HepG2 (cell line): ENCODE measurements at regions not wholly inside any gene's neighbourhood (a gene's known extent, or its start where the extent isn't known, plus 50 kb on each side); places are given as distances from the start of the nearest gene placed in this dataset.

Experiments used
- ATAC-seq: fragments of 200-7000 bp; cut with Tn5 transposase; 3 replicates; pipeline ENCODE4 v1.9.1; 2020; ENCODE audit warnings: mild to moderate bottlenecking, moderate library complexity
- BruUV-seq: library from RNA; stranded (reverse); fragments of 400-500 nt; replicated peaks from 2 replicates; lab custom pipeline; 2021; lab: Mats Ljungman, UMichigan
- CTCF ChIA-PET: fragments of 300-600 bp; formaldehyde crosslinking; extraction: SDS; loops from one replicate; lab custom pipeline; 2021; ENCODE audit warnings: low total read pairs, inconsistent platforms, low intra/inter-chr PET ratio; lab: Yijun Ruan, JAX
- POLR2A ChIA-PET: fragments of 350-600 bp; sonication (Branson Sonifier 250); formaldehyde crosslinking; loops from one replicate; lab custom pipeline; 2020; ENCODE audit warnings: antibody characterized with exemption, inconsistent platforms; lab: Yijun Ruan, JAX
- DNase-seq: peaks from one replicate; pipeline ENCODE4 v3.0.0-alpha.2; 2015; ENCODE audit warnings: low spot score
- FAIRE-seq: peaks from 3 replicates; lab custom pipeline; 2011; peaks lifted over from hg19 to GRCh38; lab: Jason Lieb, UNC
- H2AFZ ChIP-seq: one replicate; pipeline ENCODE4 v1.6.1; 2011; ENCODE audit warnings: low read length, inconsistent platforms
- H3K27ac ChIP-seq: fragments of 300-600 bp; 3 replicates; pipeline ENCODE4 v1.8.0; 2011; ENCODE audit warnings: mixed run types, mild to moderate bottlenecking, mixed read lengths, low read length, inconsistent platforms; ENCODE audit not compliant: insufficient read depth; ENCODE audit errors: extremely low read length
- H3K27me3 ChIP-seq, 2 experiments: fragments of 200-600 bp in 1 of 2; 2 replicates in 1 of 2; 3 replicates in 1 of 2; pipeline versions ENCODE4 v1.6.0 to v1.8.0; 2011; ENCODE audit warnings: low read length in 2 of 2, mild to moderate bottlenecking in 2 of 2, moderate library complexity in 2 of 2, inconsistent platforms in 1 of 2; ENCODE audit not compliant: insufficient read depth in 2 of 2, control insufficient read depth in 1 of 2
- H3K36me3 ChIP-seq, 2 experiments: fragments of 200-600 bp in 1 of 2; replicated peaks in 1 of 2; 2 replicates in 1 of 2; 3 replicates in 1 of 2; pipeline versions ENCODE4 v1.5.1 to v1.8.0; 2011; ENCODE audit warnings: low read length in 2 of 2, inconsistent platforms in 1 of 2; ENCODE audit not compliant: insufficient read depth in 2 of 2, control insufficient read depth in 1 of 2
- H3K4me1 ChIP-seq: 2 replicates; pipeline ENCODE4 v1.5.1; 2012; ENCODE audit warnings: low read length, inconsistent platforms; ENCODE audit not compliant: insufficient read depth
- H3K4me2 ChIP-seq: 2 replicates; pipeline ENCODE4 v1.6.0; 2011; ENCODE audit warnings: low read depth, low read length, inconsistent platforms
- H3K4me3 ChIP-seq, 3 experiments: fragments of 200-600 bp in 1 of 3; sonication (generic), shearing (Covaris generic) in 1 of 3; replicated peaks in 1 of 3; 2 replicates each; pipeline ENCODE4 v1.5.1; 2011 to 2016; ENCODE audit warnings: low read length in 3 of 3, inconsistent platforms in 2 of 3, low read depth in 2 of 3, mild to moderate bottlenecking in 2 of 3, control low read depth in 1 of 3, mixed read lengths in 1 of 3; ENCODE audit not compliant: insufficient read depth in 1 of 3
- H3K79me2 ChIP-seq: one replicate; pipeline ENCODE4 v1.6.1; 2011; ENCODE audit warnings: low read length, inconsistent platforms; ENCODE audit not compliant: insufficient read depth
- H3K9ac ChIP-seq: 2 replicates; pipeline ENCODE4 v1.6.0; 2011; ENCODE audit warnings: mild to moderate bottlenecking, low read depth, low read length, inconsistent platforms; ENCODE audit not compliant: insufficient read depth
- H3K9me3 ChIP-seq: 2 replicates; pipeline ENCODE4 v1.5.1; 2012; ENCODE audit warnings: mild to moderate bottlenecking, low read length
- H4K20me1 ChIP-seq: 2 replicates; pipeline ENCODE4 v1.6.0; 2011; ENCODE audit warnings: inconsistent platforms, mild to moderate bottlenecking, low read length, moderate library complexity; ENCODE audit not compliant: insufficient read depth
- AHDC1 ChIP-seq: sonication (generic); formaldehyde crosslinking; IDR thresholded peaks from 2 replicates; pipeline ENCODE4 v1.5.1; 2020; ENCODE audit warnings: mild to moderate bottlenecking, missing genetic modification reagents, borderline replicate concordance
- HOXA5 ChIP-seq: sonication (generic); formaldehyde crosslinking; IDR thresholded peaks from 2 replicates; pipeline ENCODE4 v1.4.0; 2020; ENCODE audit warnings: missing genetic modification reagents
- IRF1 ChIP-seq: sonication (generic); formaldehyde crosslinking; IDR thresholded peaks from 2 replicates; pipeline ENCODE4 v1.4.0; 2020; ENCODE audit warnings: low read depth, mild to moderate bottlenecking, missing genetic modification reagents
- MED13 ChIP-seq: sonication (generic); formaldehyde crosslinking; IDR thresholded peaks from 2 replicates; pipeline ENCODE4 v1.5.0; 2020; ENCODE audit warnings: missing genetic modification reagents
- SRY ChIP-seq: sonication (generic); formaldehyde crosslinking; IDR thresholded peaks from 2 replicates; pipeline ENCODE4 v1.8.0; 2022; ENCODE audit warnings: mild to moderate bottlenecking, missing genetic modification reagents
- TMF1 ChIP-seq: sonication (generic); formaldehyde crosslinking; IDR thresholded peaks from 2 replicates; pipeline ENCODE4 v1.8.1; 2022; ENCODE audit warnings: low read depth, missing genetic modification reagents
- ZBTB10 ChIP-seq: sonication (generic); formaldehyde crosslinking; IDR thresholded peaks from 2 replicates; pipeline ENCODE4 v1.4.0; 2020; ENCODE audit warnings: missing genetic modification reagents, borderline replicate concordance
- ZNF124 ChIP-seq: sonication (generic); formaldehyde crosslinking; IDR thresholded peaks from 2 replicates; pipeline ENCODE4 v1.4.0; 2020; ENCODE audit warnings: missing genetic modification reagents
- ZNF713 ChIP-seq: sonication (generic); formaldehyde crosslinking; IDR thresholded peaks from 2 replicates; pipeline ENCODE4 v1.4.0; 2020; ENCODE audit warnings: mild to moderate bottlenecking, missing genetic modification reagents
- ZNF768 ChIP-seq: sonication (generic); formaldehyde crosslinking; IDR thresholded peaks from 2 replicates; pipeline ENCODE4 v1.4.0; 2020; ENCODE audit warnings: missing genetic modification reagents
- ZNF788 ChIP-seq: sonication (generic); formaldehyde crosslinking; IDR thresholded peaks from 2 replicates; pipeline ENCODE4 v1.5.0; 2020; ENCODE audit warnings: mild to moderate bottlenecking, missing genetic modification reagents, borderline replicate concordance
- WGBS: methylation state at CpG from one replicate; pipeline ENCODE4 v1.1.6; 2017; ENCODE audit warnings: low lambda C conversion rate; 5-methylcytosine and 5-hydroxymethylcytosine counted together
- in situ Hi-C: cut with HindIII; loops from 2 replicates; pipeline ENCODE4 v1.10.0; 2017; ENCODE audit warnings: low pct_unique_long_range_greater_than_20kb; ENCODE audit not compliant: extremely low pct_ligation_motif_present
- intact Hi-C: fragments of 100-400 bp; cut with micrococcal nuclease; formaldehyde crosslinking; loops from one replicate; pipeline ENCODE4 v1.10.0; 2022; ENCODE audit not compliant: unreplicated experiment

GRCh38 chr13:104206450-104207044 lies 1140.3 kb upstream of the SLC10A2 start:
- ChIA-PET POLR2A (no interaction called here), CTCF (no interaction called here)
- Histone ChIP-seq H3K9me3 (peaks cover 36% of the 10 kb centered on the region), H3K27ac (no peak overlapping the region), H3K4me3 (no peak overlapping the region), H3K27me3 (no peaks in the 10 kb centered on the region), H3K36me3 (no peaks in the 10 kb centered on the region), H3K4me1 (no peaks in the 10 kb centered on the region), H3K79me2 (no peaks in the 10 kb centered on the region), H2AFZ (no peak overlapping the region), H3K4me2 (no peak overlapping the region), H4K20me1 (no peaks in the 10 kb centered on the region), H3K9ac (no peak overlapping the region)
- 10% methylated on average over 6 of the region's 6 CpGs for WGBS
- in situ Hi-C loops: no loop called here
- no peak for FAIRE-seq
- DNase-seq: no peak
- BruUV-seq: no TSS peak
- intact Hi-C loops: no loop called here
- TF ChIP-seq IRF1 (no peak), AHDC1 (no peak), ZNF768 (CRISPR knock-in tag) (no peak), ZNF713 (CRISPR knock-in tag) (no peak), ZNF124 (no peak), ZNF788 (CRISPR knock-in tag) (no peak), TMF1 (no peak), MED13 (CRISPR knock-in tag) (no peak), ZBTB10 (CRISPR knock-in tag) (no peak), HOXA5 (CRISPR knock-in tag) (no peak), SRY (no peak)
- ATAC-seq: no peak
